ENCODE measurements at regions not wholly inside any gene's neighbourhood (a gene's known extent, or its start where the extent isn't known, plus 50 kb on each side); places are given as distances from the start of the nearest gene placed in this dataset.
"Not testable (repeated sequence)": the region's sequence is repeated elsewhere in the genome, so short reads cannot be mapped to it uniquely, and the experiment has no call there.

GRCh38 chr14:28382444-28383190 is 384.0 kb upstream of the FOXG1 start:
- no peak for ATAC-seq
- intact Hi-C loops (cut with micrococcal nuclease): no loop called here

GRCh38 chr14:28398506-28398905 is 368.1 kb upstream of the FOXG1 start:
- intact Hi-C loops (cut with micrococcal nuclease): no loop called here
- no peak for ATAC-seq

More at GRCh38 chr14:28382444-28383190, 384.0 kb upstream of the FOXG1 start:
- DNase-seq: no peak

DNA sequence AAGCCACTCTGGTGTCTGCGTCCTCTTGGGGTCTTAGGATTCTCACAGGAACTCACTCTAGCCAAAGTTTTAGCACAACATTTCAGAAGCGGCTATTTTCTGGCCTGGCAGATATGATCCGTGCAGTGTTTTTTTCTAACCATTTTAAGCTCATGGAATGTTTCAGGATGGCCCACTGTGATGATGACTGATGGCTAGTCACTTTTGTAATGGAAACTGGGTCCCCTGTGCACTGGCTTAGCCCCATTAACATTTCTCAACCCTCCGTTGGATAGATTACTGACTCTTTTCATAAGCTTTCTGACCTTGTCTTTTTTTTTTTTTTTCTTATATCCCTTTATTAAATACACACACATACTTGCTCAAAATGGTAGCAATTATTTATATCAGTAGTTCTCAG is 364.9 kb upstream of the FOXG1 start:
- DNase-seq; ATAC-seq; intact Hi-C loops (cut with micrococcal nuclease): not testable (repeated sequence)

More at GRCh38 chr14:28398506-28398905, 368.1 kb upstream of the FOXG1 start:
- no peak for DNase-seq

- DNase-seq (no peak), ATAC-seq (no peak)
- intact Hi-C loops (cut with micrococcal nuclease): no loop called here
Measured at GRCh38 chr14:28406196-28406595, 360.4 kb upstream of the FOXG1 start.

DNA sequence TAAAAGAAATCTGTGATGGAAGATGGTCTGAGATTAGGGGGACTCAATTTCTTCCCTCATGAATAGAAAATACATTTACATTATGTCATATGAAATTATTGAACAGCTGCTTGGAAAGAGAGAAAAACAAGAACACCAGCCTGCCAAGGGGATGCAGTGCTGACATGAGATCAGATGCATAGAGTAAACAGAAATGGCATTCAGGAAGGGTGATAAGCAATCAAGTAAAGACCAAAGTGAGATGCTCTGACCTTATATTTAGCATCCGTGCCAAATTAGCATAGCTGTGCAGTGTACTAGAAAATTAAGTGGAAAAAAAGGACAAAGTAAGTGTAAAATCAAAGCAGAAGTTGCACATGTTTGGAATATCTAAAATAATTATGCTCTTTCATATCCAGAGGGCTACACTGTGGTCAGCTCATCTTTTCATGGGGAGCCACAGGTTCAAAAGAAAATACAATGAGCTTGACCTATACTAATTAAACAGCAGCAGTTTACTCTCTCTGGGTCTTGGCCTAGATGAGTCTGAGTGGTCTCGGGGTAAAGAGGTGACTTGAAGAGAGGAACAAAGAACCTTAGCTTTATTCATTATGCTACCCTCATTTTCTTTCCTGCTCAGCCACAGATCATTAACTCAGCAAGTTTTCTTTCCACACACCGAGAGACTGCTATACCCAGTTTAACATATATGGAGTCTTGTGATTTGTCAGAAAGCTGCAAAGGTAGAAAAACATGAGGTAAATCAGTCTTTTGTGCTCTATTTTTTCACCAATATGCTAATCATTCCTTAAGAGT is 359.4 kb upstream of the FOXG1 start:
- DNase-seq (no peak), ATAC-seq (no peak)
- intact Hi-C loops (cut with micrococcal nuclease): no loop called here

DNA sequence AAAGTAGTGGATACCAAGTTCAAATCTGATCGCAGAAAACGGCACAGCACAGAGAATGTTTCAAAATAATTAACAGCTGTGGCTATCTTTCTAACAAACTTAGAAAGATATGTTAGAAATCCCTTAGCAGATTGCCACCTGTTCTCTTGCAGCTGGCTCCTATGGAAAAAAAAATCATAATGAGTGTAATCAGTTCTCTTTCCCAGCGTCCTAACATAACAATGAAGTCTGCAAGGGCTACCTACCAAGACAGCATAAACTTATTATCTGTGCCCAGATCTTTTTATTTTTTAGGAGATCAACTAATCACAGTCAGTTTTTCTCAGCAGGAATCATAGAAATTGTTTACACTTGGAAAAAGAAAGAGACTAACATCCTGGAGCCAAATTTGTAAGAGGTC is 358.6 kb upstream of the FOXG1 start:
- DNase-seq (no peak), ATAC-seq (no peak)
- intact Hi-C loops (cut with micrococcal nuclease): no loop called here

GRCh38 chr14:28412077-28412476 is 354.5 kb upstream of the FOXG1 start:
- intact Hi-C loops (cut with micrococcal nuclease): no loop called here
- DNase-seq: no peak

DNA sequence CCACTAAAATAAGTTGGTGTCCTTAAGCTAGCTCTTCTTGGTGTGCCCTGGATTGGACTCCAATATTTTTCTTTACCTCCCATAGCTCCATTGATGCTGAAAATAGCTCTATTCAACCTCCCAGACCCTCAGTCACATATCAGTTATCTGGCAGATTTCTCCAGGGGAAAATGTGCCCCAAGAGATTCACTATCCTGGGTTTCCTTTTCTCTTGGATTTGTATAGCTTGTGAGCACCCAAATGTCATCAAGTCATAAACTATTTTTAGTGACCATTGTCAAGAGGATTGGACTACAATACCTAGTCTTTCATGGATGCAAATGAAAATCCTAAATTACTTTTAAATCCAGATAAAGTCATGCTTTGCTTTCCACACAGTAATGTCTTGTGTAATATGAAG is 339.6 kb upstream of the FOXG1 start:
- no peak for DNase-seq
- ATAC-seq: no peak
- intact Hi-C loops (cut with micrococcal nuclease): no loop called here

More at GRCh38 chr14:28412077-28412476, 354.5 kb upstream of the FOXG1 start:
- no peak for ATAC-seq

- intact Hi-C loops (cut with micrococcal nuclease): no loop called here
- DNase-seq: no peak
- ATAC-seq: no peak
Measured at GRCh38 chr14:28436821-28437220, 329.8 kb upstream of the FOXG1 start.

GRCh38 chr14:28461389-28461788 is 305.2 kb upstream of the FOXG1 start:
- DNase-seq (no peak), ATAC-seq (no peak)
- intact Hi-C loops (cut with micrococcal nuclease): no loop called here

GRCh38 chr14:28467611-28468010 is 299.0 kb upstream of the FOXG1 start:
- no peak for ATAC-seq
- intact Hi-C loops (cut with micrococcal nuclease): no loop called here
- no peak for DNase-seq

DNA sequence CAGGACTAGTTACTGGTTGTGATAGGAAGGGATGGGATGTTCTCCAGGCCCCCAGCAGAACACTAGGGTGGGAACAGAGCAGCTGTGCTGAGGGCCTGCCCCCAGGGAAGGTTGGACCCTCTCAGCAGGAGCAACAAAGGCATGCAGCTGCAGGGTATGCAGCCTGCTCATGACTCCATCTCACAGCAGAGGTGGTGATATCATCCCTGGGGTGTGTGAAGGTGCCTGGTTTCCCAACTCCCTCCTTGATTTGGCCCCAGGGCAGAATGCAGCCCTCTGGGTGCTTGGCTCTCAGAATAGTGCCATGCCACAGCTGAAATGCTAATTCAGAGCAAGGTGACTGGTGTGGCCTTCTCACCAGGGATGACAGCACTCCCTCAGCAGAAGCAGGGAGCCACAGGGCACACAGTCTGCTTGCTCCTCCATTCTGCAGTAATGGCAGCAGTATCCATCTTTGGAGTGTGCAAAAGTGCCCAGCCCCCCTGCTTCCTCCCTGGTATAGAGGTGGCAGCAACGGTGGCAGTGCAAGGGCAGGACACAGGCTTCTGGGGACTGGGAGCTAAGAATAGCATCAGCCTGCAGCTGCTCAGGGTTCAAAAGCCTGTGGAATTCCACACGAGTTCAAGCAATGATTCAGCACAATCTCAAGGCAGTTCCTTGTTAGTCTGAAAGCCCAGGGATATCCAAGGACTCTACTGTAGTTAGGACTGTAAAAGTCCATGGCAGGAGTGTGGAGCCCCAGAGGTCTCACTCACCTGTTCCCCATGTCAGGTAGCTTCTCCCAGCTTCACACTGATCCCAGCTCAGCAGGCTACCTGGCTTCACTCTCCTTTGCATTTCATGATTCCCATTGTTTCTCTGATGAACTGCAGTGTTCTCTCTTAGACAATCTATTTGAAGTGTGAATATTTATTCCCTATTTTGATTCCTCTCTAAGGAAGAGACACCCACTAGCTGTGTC is 298.1 kb upstream of the FOXG1 start:
- no peak for DNase-seq
- intact Hi-C loops (cut with micrococcal nuclease): no loop called here
- no peak for ATAC-seq

- intact Hi-C loops (cut with micrococcal nuclease): no loop called here
- no peak for ATAC-seq
- DNase-seq: no peak
Measured at GRCh38 chr14:28482251-28483040, 284.1 kb upstream of the FOXG1 start.

DNA sequence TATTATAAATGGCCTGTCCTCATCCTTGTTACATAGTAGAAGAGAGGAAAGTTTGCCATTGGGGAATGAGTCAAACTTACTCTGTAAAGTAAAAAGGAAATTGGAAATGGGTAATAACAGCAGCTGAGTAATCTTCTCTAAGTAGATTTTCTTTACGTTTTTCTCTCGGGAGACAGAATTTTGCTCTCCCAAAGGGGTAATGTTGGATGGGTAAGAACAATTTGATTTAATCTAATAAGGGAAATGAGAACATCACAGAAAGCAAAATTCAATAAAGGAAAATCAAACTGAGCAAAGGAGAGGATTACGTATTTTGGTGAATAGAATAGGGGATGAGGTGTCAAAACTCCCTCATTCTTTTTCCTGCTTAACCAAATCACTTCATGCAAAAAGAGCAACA is 283.1 kb upstream of the FOXG1 start:
- DNase-seq: no peak
- no peak for ATAC-seq
- intact Hi-C loops (cut with micrococcal nuclease): no loop called here

- DNase-seq (no peak), ATAC-seq (no peak)
- intact Hi-C loops (cut with micrococcal nuclease): no loop called here
Measured at GRCh38 chr14:28488684-28489083, 277.9 kb upstream of the FOXG1 start.

DNA sequence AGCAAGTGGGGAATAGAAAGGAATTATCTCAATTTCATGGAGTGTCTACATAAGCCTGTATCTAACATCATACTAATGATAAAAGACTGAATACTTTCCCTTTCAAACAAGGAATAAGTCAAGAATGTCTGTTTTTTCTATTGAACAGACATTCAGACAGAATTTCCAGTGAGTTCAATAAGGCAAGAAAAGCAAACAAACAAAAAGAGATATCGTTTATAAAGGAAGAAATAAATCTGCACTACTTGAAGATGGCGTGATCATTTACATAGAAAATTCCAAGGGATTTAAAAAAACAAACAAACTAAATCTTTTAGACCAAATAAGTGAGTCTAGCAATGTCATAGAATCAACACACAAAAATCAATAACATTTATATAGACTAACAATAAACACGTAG is 273.1 kb upstream of the FOXG1 start:
- ATAC-seq: no peak
- intact Hi-C loops (cut with micrococcal nuclease): no loop called here

GRCh38 chr14:28494196-28494595 is 272.4 kb upstream of the FOXG1 start:
- intact Hi-C loops (cut with micrococcal nuclease): no loop called here
- DNase-seq (no peak), ATAC-seq (no peak)

More for the DNA sequence above, 273.1 kb upstream of the FOXG1 start:
- DNase-seq: no peak

DNA sequence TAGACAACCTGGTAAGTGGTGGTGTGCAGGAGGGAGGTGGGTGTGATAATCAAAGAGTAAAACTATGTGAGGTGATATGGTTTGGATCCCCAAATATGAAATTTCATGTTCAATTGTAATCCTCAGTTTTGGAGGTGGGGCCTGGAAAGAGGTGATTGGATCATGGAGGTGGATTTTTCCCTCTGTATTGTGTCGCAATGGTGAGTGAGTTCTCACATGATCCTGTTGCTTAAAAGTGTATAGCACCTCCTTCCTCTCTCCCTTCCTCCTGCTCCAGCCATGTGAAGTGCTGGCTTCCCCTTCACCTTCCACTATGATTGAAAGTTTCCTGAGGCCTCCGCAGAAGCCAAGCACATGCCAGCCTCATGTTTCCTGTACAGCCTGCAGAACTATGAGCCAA is 270.2 kb upstream of the FOXG1 start:
- intact Hi-C loops (cut with micrococcal nuclease): no loop called here
- ATAC-seq (no peak), DNase-seq (no peak)

DNA sequence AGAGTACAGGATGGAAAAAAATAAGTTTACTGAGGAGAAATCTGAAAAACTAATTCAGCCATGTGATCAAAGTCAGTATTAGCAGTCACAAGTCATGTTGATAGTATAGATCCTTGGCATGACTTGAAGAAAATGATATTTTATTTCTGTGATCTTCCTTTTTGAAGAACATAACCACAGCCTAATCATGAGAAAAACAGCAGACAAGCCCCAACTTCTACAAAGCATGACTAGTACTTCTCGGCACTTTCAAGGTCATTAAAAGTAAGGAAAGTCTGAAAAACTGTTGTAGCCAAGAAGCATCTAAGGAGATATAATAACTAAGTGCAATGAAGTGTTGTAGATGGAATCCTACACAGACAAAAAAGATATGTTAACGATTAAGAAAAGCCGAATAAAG is 264.1 kb upstream of the FOXG1 start:
- DNase-seq: no peak
- intact Hi-C loops (cut with micrococcal nuclease): no loop called here
- no peak for ATAC-seq
